ENCODE measurements at regions not wholly inside any gene's neighbourhood (a gene's known extent, or its start where the extent isn't known, plus 50 kb on each side); places are given as distances from the start of the nearest gene placed in this dataset.

GRCh38 chr18:26646901-26647300 lies 98.5 kb upstream of the KCTD1 start:
- peaks cover 4% of the 10 kb centered on the region for H3K4me1 ChIP-seq (ENCODE audit: control insufficient read depth, insufficient read depth, low read length)
- H3K4me3 Mint-ChIP-seq = no peak overlapping the region
- TF ChIP-seq, protein P1, sequence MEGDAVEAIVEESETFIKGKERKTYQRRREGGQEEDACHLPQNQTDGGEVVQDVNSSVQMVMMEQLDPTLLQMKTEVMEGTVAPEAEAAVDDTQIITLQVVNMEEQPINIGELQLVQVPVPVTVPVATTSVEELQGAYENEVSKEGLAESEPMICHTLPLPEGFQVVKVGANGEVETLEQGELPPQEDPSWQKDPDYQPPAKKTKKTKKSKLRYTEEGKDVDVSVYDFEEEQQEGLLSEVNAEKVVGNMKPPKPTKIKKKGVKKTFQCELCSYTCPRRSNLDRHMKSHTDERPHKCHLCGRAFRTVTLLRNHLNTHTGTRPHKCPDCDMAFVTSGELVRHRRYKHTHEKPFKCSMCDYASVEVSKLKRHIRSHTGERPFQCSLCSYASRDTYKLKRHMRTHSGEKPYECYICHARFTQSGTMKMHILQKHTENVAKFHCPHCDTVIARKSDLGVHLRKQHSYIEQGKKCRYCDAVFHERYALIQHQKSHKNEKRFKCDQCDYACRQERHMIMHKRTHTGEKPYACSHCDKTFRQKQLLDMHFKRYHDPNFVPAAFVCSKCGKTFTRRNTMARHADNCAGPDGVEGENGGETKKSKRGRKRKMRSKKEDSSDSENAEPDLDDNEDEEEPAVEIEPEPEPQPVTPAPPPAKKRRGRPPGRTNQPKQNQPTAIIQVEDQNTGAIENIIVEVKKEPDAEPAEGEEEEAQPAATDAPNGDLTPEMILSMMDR (conservative IDR thresholded peaks at IDR 0.05) = no peak
- H3K9ac ChIP-seq (ENCODE audit: extremely low read depth, low read length, poor library complexity, severe bottlenecking) = no peak overlapping the region
- H3K27me3 Mint-ChIP-seq (ENCODE audit: insufficient read depth) = peaks cover 74% of the 10 kb centered on the region
- 100% methylated on average over 4 of the region's 4 CpGs; no CpG with 5 or more reads in 1 of the 2 experiments for WGBS, 2 experiments (ENCODE audit: insufficient coverage in 1 of 2, insufficient read length in 1 of 2)
- peaks cover 2% of the 10 kb centered on the region for H3K36me3 Mint-ChIP-seq (ENCODE audit: low read depth)
- H3K27ac Mint-ChIP-seq = no peak overlapping the region
- no peaks in the 10 kb centered on the region for H3K36me3 ChIP-seq (ENCODE audit: control insufficient read depth, insufficient read depth, low read length)
- DNase-seq = no peak
- H3K4me3 ChIP-seq (ENCODE audit: low read length) = no peak overlapping the region
- peaks cover 26% of the 10 kb centered on the region for H3K4me1 Mint-ChIP-seq
- H3K9me3 ChIP-seq (ENCODE audit: control insufficient read depth, low read length) = no peaks in the 10 kb centered on the region
- peaks cover 28% of the 10 kb centered on the region for H3K27me3 ChIP-seq (ENCODE audit: control insufficient read depth, insufficient read depth, low read length, poor library complexity, severe bottlenecking)
- peaks cover 4% of the 10 kb centered on the region for H3K9me3 Mint-ChIP-seq
- H3K27ac ChIP-seq (ENCODE audit: low read depth, low read length) = no peak overlapping the region

DNA sequence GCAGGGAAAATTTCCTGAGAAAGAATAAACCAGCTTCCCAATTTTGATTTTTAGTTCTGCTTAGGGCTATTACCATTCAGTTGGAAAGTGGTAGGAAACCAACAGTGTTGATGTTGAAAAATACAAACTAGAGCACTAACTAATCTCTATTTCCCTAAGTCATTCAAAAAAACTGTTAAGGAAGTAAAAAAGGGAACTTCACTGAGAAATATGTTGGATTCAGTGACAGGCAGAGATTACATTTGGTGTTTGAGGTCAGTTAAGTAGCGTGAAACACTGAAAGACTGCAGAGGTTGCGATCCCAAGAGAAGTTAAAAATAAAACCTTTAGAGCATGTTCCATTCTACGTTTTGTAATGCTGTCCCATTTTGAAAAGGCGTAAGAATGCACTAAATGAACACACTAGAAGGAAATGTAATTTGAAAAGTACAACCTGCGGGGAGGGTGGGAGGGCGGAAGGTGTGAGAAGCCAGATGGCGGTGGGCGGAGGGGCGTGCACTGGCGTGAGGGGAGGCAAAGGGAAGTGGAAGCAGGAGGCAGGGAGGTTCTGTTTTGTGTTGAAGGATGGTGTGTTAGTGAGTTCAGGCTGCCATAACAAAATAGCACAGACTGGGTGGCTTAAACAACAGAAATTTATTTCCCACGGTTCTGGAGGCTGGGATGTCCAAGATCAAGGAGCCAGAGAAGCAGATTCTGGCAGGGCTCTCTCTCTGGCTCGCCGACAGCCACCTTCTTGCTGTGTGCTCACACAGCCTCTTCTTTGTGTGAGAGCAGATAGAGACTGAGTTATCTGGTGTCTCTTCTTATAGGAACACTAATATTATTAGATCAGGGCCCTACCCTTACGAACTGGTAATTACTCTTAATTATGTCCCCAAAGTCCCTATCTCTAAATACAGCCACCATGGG lies 94.3 kb upstream of the KCTD1 start:
- H3K4me3 Mint-ChIP-seq = no peak overlapping the region
- peaks cover 44% of the 10 kb centered on the region for H3K27me3 ChIP-seq (ENCODE audit: control insufficient read depth, insufficient read depth, low read length, poor library complexity, severe bottlenecking)
- H3K9me3 Mint-ChIP-seq = peaks cover 4% of the 10 kb centered on the region
- no peak overlapping the region for H3K27ac Mint-ChIP-seq
- TF ChIP-seq, protein P1 (conservative IDR thresholded peaks at IDR 0.05) = no peak
- peaks cover 51% of the 10 kb centered on the region for H3K27me3 Mint-ChIP-seq (ENCODE audit: insufficient read depth)
- H3K36me3 Mint-ChIP-seq (ENCODE audit: low read depth) = peaks cover 2% of the 10 kb centered on the region
- peaks cover 6% of the 10 kb centered on the region for H3K4me1 Mint-ChIP-seq
- DNase-seq = no peak
- no peaks in the 10 kb centered on the region for H3K4me1 ChIP-seq (ENCODE audit: control insufficient read depth, insufficient read depth, low read length)
- H3K27ac ChIP-seq (ENCODE audit: low read depth, low read length) = no peak overlapping the region
- no peaks in the 10 kb centered on the region for H3K36me3 ChIP-seq (ENCODE audit: control insufficient read depth, insufficient read depth, low read length)
- H3K9ac ChIP-seq (ENCODE audit: extremely low read depth, low read length, poor library complexity, severe bottlenecking) = no peak overlapping the region
- no peaks in the 10 kb centered on the region for H3K9me3 ChIP-seq (ENCODE audit: control insufficient read depth, low read length)
- H3K4me3 ChIP-seq (ENCODE audit: low read length) = no peak overlapping the region
- WGBS, 2 experiments (ENCODE audit: insufficient coverage in 1 of 2, insufficient read length in 1 of 2) = 94 to 97% methylated on average over 10 to 14 of the region's 14 CpGs

GRCh38 chr18:26640541-26640940 lies 92.2 kb upstream of the KCTD1 start:
- H3K36me3 ChIP-seq (ENCODE audit: control insufficient read depth, insufficient read depth, low read length) = no peaks in the 10 kb centered on the region
- Mint-ChIP-seq H3K27ac (no peak overlapping the region), H3K4me3 (no peak overlapping the region), H3K36me3 (ENCODE audit: low read depth) (peaks cover 2% of the 10 kb centered on the region), H3K4me1 (peaks cover 4% of the 10 kb centered on the region), H3K27me3 (ENCODE audit: insufficient read depth) (peaks cover 42% of the 10 kb centered on the region), H3K9me3 (peaks cover 4% of the 10 kb centered on the region)
- no peak overlapping the region for H3K27ac ChIP-seq (ENCODE audit: low read depth, low read length)
- no peak overlapping the region for H3K4me3 ChIP-seq (ENCODE audit: low read length)
- H3K9ac ChIP-seq (ENCODE audit: extremely low read depth, low read length, poor library complexity, severe bottlenecking) = no peak overlapping the region
- DNase-seq = no peak
- H3K27me3 ChIP-seq (ENCODE audit: control insufficient read depth, insufficient read depth, low read length, poor library complexity, severe bottlenecking) = peaks cover 31% of the 10 kb centered on the region
- H3K4me1 ChIP-seq (ENCODE audit: control insufficient read depth, insufficient read depth, low read length) = no peaks in the 10 kb centered on the region
- 91 to 100% methylated on average over 5 of the region's 5 CpGs for WGBS, 2 experiments (ENCODE audit: insufficient coverage in 1 of 2, insufficient read length in 1 of 2)
- H3K9me3 ChIP-seq (ENCODE audit: control insufficient read depth, low read length) = no peaks in the 10 kb centered on the region
- TF ChIP-seq, protein P1 (conservative IDR thresholded peaks at IDR 0.05) = no peak
